ENCODE measurements at regions not wholly inside any gene's neighbourhood (a gene's known extent, or its start where the extent isn't known, plus 50 kb on each side); places are given as distances from the start of the nearest gene placed in this dataset.

DNA sequence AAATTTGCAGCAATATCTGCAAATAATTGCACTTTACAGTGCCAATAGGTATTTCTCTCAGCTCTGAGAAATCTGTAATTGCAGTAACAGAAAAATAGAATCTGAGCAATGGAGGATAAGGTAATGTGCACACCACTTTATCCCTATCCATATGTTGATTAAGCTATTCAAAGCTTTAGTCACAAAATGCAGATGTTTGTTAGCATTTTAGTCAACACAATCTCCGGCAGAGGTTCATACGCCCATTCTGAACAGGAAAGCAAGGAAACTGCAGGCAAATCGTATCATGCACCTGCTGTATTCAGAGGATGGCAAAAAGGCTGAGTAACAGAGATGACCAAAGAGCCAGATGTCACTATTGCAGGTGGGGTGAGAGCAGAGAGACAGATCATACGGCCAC, 566.2 kb upstream of the CDH2 start:
- no peak for ATAC-seq
- H3K9me3 ChIP-seq = no peaks in the 10 kb centered on the region
- no peak for TF ChIP-seq CTCF (IDR thresholded peaks at IDR 0.05)
- H3K36me3 ChIP-seq = no peaks in the 10 kb centered on the region
- 78 to 89% (median 86%) methylated on average over 4 of the region's 4 CpGs for WGBS, 4 donors
- no peak overlapping the region for H3K27ac ChIP-seq
- intact Hi-C loops (cut with DNase I) = no loop called here
- no peak for DNase-seq
- H3K4me1 ChIP-seq = no peaks in the 10 kb centered on the region
- H3K27me3 ChIP-seq = no peaks in the 10 kb centered on the region
- H3K4me3 ChIP-seq = no peak overlapping the region

- intact Hi-C loops (cut with DNase I) = no loop called here
- 92 to 100% (median 95%) methylated on average over 1 of the region's 1 CpG for WGBS, 4 donors
- ATAC-seq (no peak), DNase-seq (no peak)
- no peaks in the 10 kb centered on the region for H3K9me3 ChIP-seq
- H3K27ac ChIP-seq = no peak overlapping the region
- peaks cover 0 to 7% (median 0%) of the 10 kb centered on the region in 12 donors for H3K4me1 ChIP-seq
- no peak overlapping the region for H3K4me3 ChIP-seq
- H3K36me3 ChIP-seq = no peaks in the 10 kb centered on the region
- no peaks in the 10 kb centered on the region for H3K27me3 ChIP-seq
- TF ChIP-seq CTCF (IDR thresholded peaks at IDR 0.05) (no peak), POLR2A (IDR thresholded peaks at IDR 0.05) (no peak)
Measured at GRCh38 chr18:28740575-28740974, 563.6 kb upstream of the CDH2 start.

- Histone ChIP-seq H3K9me3 (no peaks in the 10 kb centered on the region), H3K4me1 (peaks cover 0 to 7% (median 0%) of the 10 kb centered on the region in 12 donors), H3K27ac (peak overlapping the region in 1 of 12 donors; percentile 67), H3K4me3 (no peak overlapping the region), H3K27me3 (no peaks in the 10 kb centered on the region), H3K36me3 (no peaks in the 10 kb centered on the region)
- ATAC-seq (no peak), DNase-seq (no peak)
- no peak for TF ChIP-seq CTCF (IDR thresholded peaks at IDR 0.05)
- TF ChIP-seq POLR2A (IDR thresholded peaks at IDR 0.05) = no peak
- intact Hi-C loops (cut with DNase I) = no loop called here
Measured at GRCh38 chr18:28736951-28737350, 560.0 kb upstream of the CDH2 start.

DNA sequence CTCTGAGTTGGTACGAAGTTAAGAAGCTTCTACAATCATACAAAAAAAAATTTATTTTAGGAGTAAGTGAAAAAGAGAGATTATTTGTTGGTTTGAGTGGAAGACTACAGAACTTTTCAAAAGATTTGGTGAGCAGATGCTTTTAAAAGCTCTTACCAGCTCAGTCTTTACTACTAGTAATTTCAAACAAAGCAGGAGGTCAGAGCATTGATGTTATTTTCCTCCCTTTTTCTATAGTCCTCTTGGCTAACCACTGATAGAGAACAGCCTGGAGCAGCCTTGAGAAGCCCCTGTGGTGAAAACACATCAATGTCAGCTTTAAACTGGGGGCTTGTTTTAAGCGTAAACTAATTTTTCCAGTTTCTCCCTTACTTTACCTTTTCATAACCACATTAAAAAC, 559.3 kb upstream of the CDH2 start:
- intact Hi-C loops (cut with DNase I) = no loop called here
- ATAC-seq (no peak), DNase-seq (no peak)
- TF ChIP-seq POLR2A (IDR thresholded peaks at IDR 0.05) (no peak), CTCF (IDR thresholded peaks at IDR 0.05) (no peak)
- peak overlapping the region in 1 of 12 donors; percentile 5 for H3K4me3 ChIP-seq
- H3K4me1 ChIP-seq = peaks cover 0 to 7% (median 0%) of the 10 kb centered on the region in 12 donors
- 75 to 79% (median 78%) methylated on average over 2 of the region's 2 CpGs for WGBS, 4 donors
- no peaks in the 10 kb centered on the region for H3K27me3 ChIP-seq
- H3K36me3 ChIP-seq = no peaks in the 10 kb centered on the region
- no peaks in the 10 kb centered on the region for H3K9me3 ChIP-seq
- H3K27ac ChIP-seq = peak overlapping the region in 5 of 12 donors; percentile 38 to 71 (median 66)

Data from heart left ventricle (tissue), 16 donors.